ENCODE measurements at regions not wholly inside any gene's neighbourhood (a gene's known extent, or its start where the extent isn't known, plus 50 kb on each side); places are given as distances from the start of the nearest gene placed in this dataset.

DNA sequence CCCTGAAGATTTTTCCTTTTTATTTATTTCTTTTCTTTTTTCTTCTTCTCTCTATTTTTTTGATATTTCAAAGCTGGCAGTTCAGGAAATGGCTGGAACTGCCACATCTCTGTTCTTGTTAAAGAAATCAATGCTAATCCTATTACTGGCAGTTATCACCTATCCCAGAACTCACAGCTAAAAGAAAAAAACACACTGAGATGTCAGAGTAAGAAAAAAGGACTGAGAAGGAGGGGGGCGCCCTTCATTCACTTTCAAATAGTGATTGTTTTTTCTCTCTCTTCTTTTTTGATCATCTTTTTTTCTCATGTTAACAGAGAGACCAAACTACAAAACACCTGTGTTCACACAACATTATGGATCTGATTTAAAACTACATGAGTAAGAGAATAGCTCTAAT, 337.1 kb downstream of the IL20RB start:
- TF ChIP-seq, protein P1, sequence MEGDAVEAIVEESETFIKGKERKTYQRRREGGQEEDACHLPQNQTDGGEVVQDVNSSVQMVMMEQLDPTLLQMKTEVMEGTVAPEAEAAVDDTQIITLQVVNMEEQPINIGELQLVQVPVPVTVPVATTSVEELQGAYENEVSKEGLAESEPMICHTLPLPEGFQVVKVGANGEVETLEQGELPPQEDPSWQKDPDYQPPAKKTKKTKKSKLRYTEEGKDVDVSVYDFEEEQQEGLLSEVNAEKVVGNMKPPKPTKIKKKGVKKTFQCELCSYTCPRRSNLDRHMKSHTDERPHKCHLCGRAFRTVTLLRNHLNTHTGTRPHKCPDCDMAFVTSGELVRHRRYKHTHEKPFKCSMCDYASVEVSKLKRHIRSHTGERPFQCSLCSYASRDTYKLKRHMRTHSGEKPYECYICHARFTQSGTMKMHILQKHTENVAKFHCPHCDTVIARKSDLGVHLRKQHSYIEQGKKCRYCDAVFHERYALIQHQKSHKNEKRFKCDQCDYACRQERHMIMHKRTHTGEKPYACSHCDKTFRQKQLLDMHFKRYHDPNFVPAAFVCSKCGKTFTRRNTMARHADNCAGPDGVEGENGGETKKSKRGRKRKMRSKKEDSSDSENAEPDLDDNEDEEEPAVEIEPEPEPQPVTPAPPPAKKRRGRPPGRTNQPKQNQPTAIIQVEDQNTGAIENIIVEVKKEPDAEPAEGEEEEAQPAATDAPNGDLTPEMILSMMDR (conservative IDR thresholded peaks at IDR 0.05; ENCODE audit: low read depth, low read length), result no peak
- TF ChIP-seq EZH2 (IDR thresholded peaks at IDR 0.05; ENCODE audit: borderline replicate concordance, low read depth, low read length, poor library complexity, severe bottlenecking), result no peak

All from A673 (cell line).